H1 (cell line): ENCODE measurements at regions not wholly inside any gene's neighbourhood (a gene's known extent, or its start where the extent isn't known, plus 50 kb on each side); places are given as distances from the start of the nearest gene placed in this dataset.

Source experiments
- CTCF ChIA-PET: fragments of 300-600 bp; sonication (Branson Sonifier 250); formaldehyde crosslinking; loops from one replicate; lab custom pipeline; 2021; ENCODE audit not compliant: partially characterized antibody; lab: Charles Lee
- POLR2A ChIA-PET: fragments of 300-600 bp; sonication (Branson Sonifier 250); formaldehyde crosslinking; loops from one replicate; lab custom pipeline; 2021; ENCODE audit warnings: inconsistent platforms; ENCODE audit not compliant: partially characterized antibody; lab: Charles Lee
- DNase-seq, 2 experiments: peaks; one replicate each; pipeline versions ENCODE4 v3.0.0 to v3.0.0-alpha.2; 2010 to 2022; ENCODE audit warnings: low spot score in 2 of 2, low read depth in 1 of 2, mixed read lengths in 1 of 2
- FAIRE-seq: peaks from 2 replicates; lab custom pipeline; 2011; peaks lifted over from hg19 to GRCh38; lab: Jason Lieb, UNC
- H2AFZ ChIP-seq: 2 replicates; pipeline ENCODE4 v1.8.1; 2012; ENCODE audit warnings: low read length, inconsistent platforms
- H2AK5ac ChIP-seq: 2 replicates; pipeline ENCODE4 v1.6.1; 2013; ENCODE audit warnings: low read depth, low read length
- H2BK120ac ChIP-seq: replicated peaks from 2 replicates; pipeline ENCODE3; 2013; ENCODE audit warnings: low read depth, low read length, inconsistent platforms
- H2BK12ac ChIP-seq: 2 replicates; pipeline ENCODE4 v1.6.1; 2013; ENCODE audit warnings: low read depth, low read length
- H2BK15ac ChIP-seq: 2 replicates; pipeline ENCODE4 v1.6.1; 2013; ENCODE audit warnings: low read length
- H2BK20ac ChIP-seq: 2 replicates; pipeline ENCODE4 v1.6.1; 2013; ENCODE audit warnings: low read length
- H2BK5ac ChIP-seq: 2 replicates; pipeline ENCODE4 v1.6.1; 2013; ENCODE audit warnings: low read depth, low read length
- H3K14ac ChIP-seq: 2 replicates; pipeline ENCODE4 v1.6.1; 2013; ENCODE audit warnings: inconsistent platforms; ENCODE audit not compliant: insufficient read length
- H3K18ac ChIP-seq: 2 replicates; pipeline ENCODE4 v1.6.1; 2013; ENCODE audit warnings: low read length; ENCODE audit errors: extremely low read depth
- H3K23ac ChIP-seq: 2 replicates; pipeline ENCODE4 v1.6.1; 2013; ENCODE audit warnings: inconsistent platforms; ENCODE audit not compliant: insufficient read length
- H3K23me2 ChIP-seq: 2 replicates; pipeline ENCODE4 v1.6.1; 2013; ENCODE audit warnings: low read depth, low read length
- H3K27ac ChIP-seq: 2 replicates; pipeline ENCODE4 v1.6.1; 2011; ENCODE audit warnings: low read depth, low read length, inconsistent platforms
- H3K27me3 ChIP-seq, 4 experiments: replicated peaks in 1 of 4; 1 replicate in 1 of 4; 2 replicates in 3 of 4; pipeline versions ENCODE4 v1.6.1 to v1.8.1; 2011 to 2013; ENCODE audit warnings: low read length in 3 of 4, mild to moderate bottlenecking in 3 of 4, inconsistent platforms in 2 of 4, mixed read lengths in 2 of 4, moderate library complexity in 1 of 4; ENCODE audit not compliant: control insufficient read depth in 3 of 4, insufficient read depth in 3 of 4; ENCODE audit errors: extremely low read depth in 1 of 4
- H3K36me3 ChIP-seq, 4 experiments: 2 replicates each; pipeline versions ENCODE4 v1.6.1 to v1.8.1; 2011 to 2013; ENCODE audit warnings: mild to moderate bottlenecking in 4 of 4, low read length in 3 of 4, moderate library complexity in 2 of 4, control low read depth in 1 of 4, inconsistent platforms in 1 of 4; ENCODE audit not compliant: insufficient read depth in 4 of 4, control insufficient read depth in 2 of 4
- H3K4ac ChIP-seq: replicated peaks from 2 replicates; pipeline ENCODE3; 2013; ENCODE audit warnings: low read length, low read depth, mixed read lengths, inconsistent platforms; ENCODE audit not compliant: insufficient read length
- H3K4me1 ChIP-seq, 4 experiments: replicated peaks in 1 of 4; 1 replicate in 1 of 4; 2 replicates in 3 of 4; pipeline versions ENCODE4 v1.6.1 to v1.8.1; 2011 to 2013; ENCODE audit warnings: low read length in 3 of 4, inconsistent platforms in 2 of 4, mixed read lengths in 1 of 4; ENCODE audit not compliant: insufficient read depth in 4 of 4, control insufficient read depth in 3 of 4
- H3K4me2 ChIP-seq, 2 experiments: 2 replicates each; pipeline versions ENCODE4 v1.6.1 to v1.8.1; 2011 to 2013; ENCODE audit warnings: low read depth in 2 of 2, low read length in 2 of 2, control low read depth in 1 of 2, inconsistent platforms in 1 of 2, mild to moderate bottlenecking in 1 of 2; ENCODE audit not compliant: insufficient read depth in 1 of 2
- H3K4me3 ChIP-seq, 4 experiments: fragments of 200-600, 300-600 bp in 1 of 4; sonication (generic), shearing (Covaris generic), sonication (Bioruptor Twin) in 1 of 4; 2 replicates each; pipeline versions ENCODE4 v1.5.1 to v1.8.1; 2011 to 2016; ENCODE audit warnings: low read length in 4 of 4, low read depth in 3 of 4, control low read depth in 2 of 4, inconsistent platforms in 2 of 4, mild to moderate bottlenecking in 2 of 4, mixed read lengths in 1 of 4, moderate library complexity in 1 of 4; ENCODE audit not compliant: insufficient read depth in 2 of 4; ENCODE audit errors: extremely low read depth in 1 of 4
- H3K56ac ChIP-seq: replicated peaks from 2 replicates; pipeline ENCODE3; 2013; ENCODE audit warnings: low read depth, mild to moderate bottlenecking, mixed read lengths, low read length, inconsistent platforms; ENCODE audit not compliant: insufficient read length
- H3K79me1 ChIP-seq: 2 replicates; pipeline ENCODE4 v1.6.1; 2013; ENCODE audit warnings: low read depth, low read length, control low read depth
- H3K79me2 ChIP-seq, 2 experiments: 2 replicates each; pipeline versions ENCODE4 v1.6.1 to v1.8.1; 2012 to 2013; ENCODE audit warnings: low read length in 2 of 2, mild to moderate bottlenecking in 2 of 2, inconsistent platforms in 1 of 2; ENCODE audit not compliant: insufficient read depth in 2 of 2, control insufficient read depth in 1 of 2
- H3K9ac ChIP-seq, 4 experiments: replicated peaks in 1 of 4; 1 replicate in 1 of 4; 2 replicates in 3 of 4; pipeline versions ENCODE4 v1.6.1 to v1.8.1; 2011 to 2013; ENCODE audit warnings: low read depth in 3 of 4, low read length in 3 of 4, control low read depth in 2 of 4, mild to moderate bottlenecking in 2 of 4, moderate library complexity in 2 of 4, inconsistent platforms in 1 of 4; ENCODE audit errors: extremely low read depth in 1 of 4
- H3K9me3 ChIP-seq, 2 experiments: 2 replicates each; pipeline versions ENCODE4 v1.6.1 to v1.8.1; 2012 to 2013; ENCODE audit warnings: mild to moderate bottlenecking in 2 of 2, moderate library complexity in 2 of 2, control low read depth in 1 of 2, inconsistent platforms in 1 of 2, low read depth in 1 of 2, low read length in 1 of 2, mixed read lengths in 1 of 2; ENCODE audit not compliant: insufficient read depth in 2 of 2
- H4K20me1 ChIP-seq, 2 experiments: replicated peaks in 1 of 2; 2 replicates each; pipeline versions ENCODE3 to v1.8.1; 2011 to 2013; ENCODE audit warnings: inconsistent platforms in 2 of 2, low read length in 2 of 2, mild to moderate bottlenecking in 1 of 2; ENCODE audit not compliant: insufficient read depth in 2 of 2, control insufficient read depth in 1 of 2
- H4K5ac ChIP-seq: 2 replicates; pipeline ENCODE4 v1.6.1; 2013; ENCODE audit warnings: low read length, low read depth, mixed read lengths, inconsistent platforms; ENCODE audit not compliant: insufficient read length
- H4K8ac ChIP-seq: 2 replicates; pipeline ENCODE4 v1.8.0; 2013; ENCODE audit warnings: mild to moderate bottlenecking, moderate library complexity, low read length, inconsistent platforms; ENCODE audit not compliant: insufficient read depth; ENCODE audit errors: extremely low read depth
- H4K91ac ChIP-seq: replicated peaks from 2 replicates; pipeline ENCODE3; 2013; ENCODE audit warnings: low read length, mixed read lengths, inconsistent platforms; ENCODE audit not compliant: insufficient read length
- ASH2L ChIP-seq: fragments of 200-600, 300-600 bp; sonication (generic); IDR thresholded peaks from one replicate; pipeline ENCODE4 v1.7.1; 2017; ENCODE audit warnings: low read length
- EGR1 ChIP-seq: IDR thresholded peaks from 2 replicates; pipeline ENCODE4 v1.6.1; 2011; ENCODE audit warnings: low read depth, low read length, borderline replicate concordance
- JUN ChIP-seq: IDR thresholded peaks from 2 replicates; pipeline ENCODE4 v1.6.1; 2011; ENCODE audit warnings: low read depth, mild to moderate bottlenecking, improper control_type of control experiment, low read length
- PHF8 ChIP-seq: fragments of 200-600 bp; sonication (generic); conservative IDR thresholded peaks from 2 replicates; pipeline ENCODE4 v1.7.1; 2012; ENCODE audit warnings: low read depth, mild to moderate bottlenecking, inconsistent platforms, low read length, moderate library complexity
- RBBP5 ChIP-seq: IDR thresholded peaks from 2 replicates; pipeline ENCODE4 v1.7.1; 2012; ENCODE audit warnings: low read depth, mild to moderate bottlenecking, inconsistent platforms, low read length, moderate library complexity, borderline replicate concordance
- SUZ12 ChIP-seq: fragments of 200-600 bp; sonication (generic); IDR thresholded peaks from 2 replicates; pipeline ENCODE4 v1.6.1; 2012; ENCODE audit warnings: mild to moderate bottlenecking, inconsistent platforms, low read length, moderate library complexity, mixed read lengths
- YY1 ChIP-seq: IDR thresholded peaks from 2 replicates; pipeline ENCODE4 v1.6.1; 2011; ENCODE audit warnings: low read depth, mild to moderate bottlenecking, low read length
- WGBS, 2 experiments: shearing (Covaris generic) in 1 of 2; methylation state at CpG; one replicate each; pipeline versions ENCODE4 v1.1.6 to v1.1.7; 2013 to 2015; ENCODE audit warnings: low lambda C conversion rate in 2 of 2, mixed read lengths in 2 of 2, inconsistent platforms in 1 of 2, low coverage in 1 of 2, missing lambda C conversion rate in 1 of 2; ENCODE audit not compliant: insufficient replicate concordance in 2 of 2, insufficient coverage in 1 of 2, insufficient read length in 1 of 2; ENCODE audit errors: extremely low coverage in 1 of 2, missing lambda C conversion rate in 1 of 2; 5-methylcytosine and 5-hydroxymethylcytosine counted together
- TF ChIP-seq, protein P1 (sequence below): IDR thresholded peaks from 2 replicates; pipeline ENCODE4 v1.6.1; 2012; ENCODE audit warnings: low read length, inconsistent platforms

DNA sequence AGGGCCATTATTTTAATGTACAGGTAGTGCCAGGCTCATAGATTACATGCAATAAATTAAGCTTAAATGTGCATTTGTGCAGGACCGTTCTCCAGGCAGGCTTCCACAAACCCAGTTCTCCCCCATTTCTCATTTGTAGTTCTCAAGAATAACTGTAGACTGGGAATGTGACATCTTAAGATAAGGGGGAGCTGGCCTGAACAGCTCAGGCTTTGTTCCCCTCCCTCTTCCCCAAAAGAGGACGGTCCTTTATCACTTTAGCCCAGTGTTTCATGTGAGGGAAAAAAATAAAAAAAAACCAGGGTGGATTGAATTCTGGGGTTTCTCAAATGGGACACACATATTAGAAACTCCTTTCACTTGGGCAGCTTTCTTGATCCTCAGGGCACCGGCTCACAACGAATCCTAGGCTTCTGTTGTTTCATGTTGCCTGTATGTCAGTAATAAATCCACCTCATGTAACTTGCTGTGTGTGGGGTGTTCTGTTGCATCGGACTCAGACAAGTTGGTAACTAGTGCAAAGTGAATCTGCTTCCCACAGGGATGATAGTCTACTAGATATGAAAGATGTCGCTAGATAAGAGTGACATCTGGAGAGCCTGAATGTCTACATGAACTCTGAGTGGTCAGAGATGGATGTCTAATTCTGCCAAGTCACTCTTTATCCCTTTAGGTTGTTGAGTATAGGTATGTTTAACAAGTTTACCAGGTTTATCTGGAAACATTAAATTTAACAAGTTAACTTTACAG is 2030.6 kb upstream of the NUDT12 start:
- no peak for FAIRE-seq
- no peak for DNase-seq
- no peak overlapping the region for H2AK5ac ChIP-seq
- H3K14ac ChIP-seq: no peak overlapping the region
- H3K9me3 ChIP-seq: no peaks in the 10 kb centered on the region
- CTCF ChIA-PET: interaction anchor here (0.5 to 2.0 kb wide), 3 partner anchors 8 to 1592 kb away, joined by 4 to 5 read pairs (median 4); no protein-coding TSS in a partner anchor
- no peaks in the 10 kb centered on the region for H3K23me2 ChIP-seq
- WGBS, 2 experiments: 87% methylated on average over 6 of the region's 6 CpGs; no CpG with 5 or more reads in 1 of the 2 experiments
- no peak overlapping the region for H3K18ac ChIP-seq
- no peaks in the 10 kb centered on the region for H3K36me3 ChIP-seq
- H2AFZ ChIP-seq: peak overlapping the region; percentile 82; the same call in 1 of the 2 replicates
- no peak overlapping the region for H4K8ac ChIP-seq
- no peaks in the 10 kb centered on the region for H3K79me1 ChIP-seq
- H3K23ac ChIP-seq: no peak overlapping the region
- H2BK120ac ChIP-seq: no peak overlapping the region
- no peaks in the 10 kb centered on the region for H3K27me3 ChIP-seq
- no peak overlapping the region for H4K91ac ChIP-seq
- H4K5ac ChIP-seq: no peak overlapping the region
- H2BK5ac ChIP-seq: no peak overlapping the region
- no peak overlapping the region for H2BK15ac ChIP-seq
- no peaks in the 10 kb centered on the region for H3K4me1 ChIP-seq
- no peak overlapping the region for H3K56ac ChIP-seq
- no peak overlapping the region for H3K4me3 ChIP-seq
- POLR2A ChIA-PET: no interaction called here
- H4K20me1 ChIP-seq: no peaks in the 10 kb centered on the region
- H3K27ac ChIP-seq: no peak overlapping the region
- H2BK20ac ChIP-seq: no peak overlapping the region
- H2BK12ac ChIP-seq: no peak overlapping the region
- H3K4me2 ChIP-seq: no peak overlapping the region
- H3K79me2 ChIP-seq: no peaks in the 10 kb centered on the region
- H3K4ac ChIP-seq: no peak overlapping the region
- no peak overlapping the region for H3K9ac ChIP-seq
- TF ChIP-seq YY1 (no peak), ASH2L (no peak), JUN (no peak), EGR1 (no peak), SUZ12 (no peak), RBBP5 (no peak), PHF8 (no peak)
- TF ChIP-seq, protein P1, sequence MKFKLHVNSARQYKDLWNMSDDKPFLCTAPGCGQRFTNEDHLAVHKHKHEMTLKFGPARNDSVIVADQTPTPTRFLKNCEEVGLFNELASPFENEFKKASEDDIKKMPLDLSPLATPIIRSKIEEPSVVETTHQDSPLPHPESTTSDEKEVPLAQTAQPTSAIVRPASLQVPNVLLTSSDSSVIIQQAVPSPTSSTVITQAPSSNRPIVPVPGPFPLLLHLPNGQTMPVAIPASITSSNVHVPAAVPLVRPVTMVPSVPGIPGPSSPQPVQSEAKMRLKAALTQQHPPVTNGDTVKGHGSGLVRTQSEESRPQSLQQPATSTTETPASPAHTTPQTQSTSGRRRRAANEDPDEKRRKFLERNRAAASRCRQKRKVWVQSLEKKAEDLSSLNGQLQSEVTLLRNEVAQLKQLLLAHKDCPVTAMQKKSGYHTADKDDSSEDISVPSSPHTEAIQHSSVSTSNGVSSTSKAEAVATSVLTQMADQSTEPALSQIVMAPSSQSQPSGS: no peak
